Esophagus muscularis mucosa (tissue), 3 donors: ENCODE measurements at regions not wholly inside any gene's neighbourhood (a gene's known extent, or its start where the extent isn't known, plus 50 kb on each side); places are given as distances from the start of the nearest gene placed in this dataset.

Experiments
- POLR2AphosphoS5 ChIP-seq, 2 donors: sonication (generic); formaldehyde crosslinking; IDR thresholded peaks; one replicate each; pipeline ENCODE4 v1.6.1; 2017; ENCODE audit warnings: antibody characterized with exemption in 2 of 2
- TF ChIP-seq, protein P1 (sequence below), 3 experiments: fragments of 200-600 bp in 2 of 3; fragments of 450-650 bp in 1 of 3; sonication (generic) in 2 of 3; IDR thresholded peaks; one replicate each; pipeline ENCODE4 v1.5.1; 2017 to 2019; ENCODE audit warnings: antibody characterized with exemption in 3 of 3, mild to moderate bottlenecking in 2 of 3, moderate library complexity in 1 of 3

DNA sequence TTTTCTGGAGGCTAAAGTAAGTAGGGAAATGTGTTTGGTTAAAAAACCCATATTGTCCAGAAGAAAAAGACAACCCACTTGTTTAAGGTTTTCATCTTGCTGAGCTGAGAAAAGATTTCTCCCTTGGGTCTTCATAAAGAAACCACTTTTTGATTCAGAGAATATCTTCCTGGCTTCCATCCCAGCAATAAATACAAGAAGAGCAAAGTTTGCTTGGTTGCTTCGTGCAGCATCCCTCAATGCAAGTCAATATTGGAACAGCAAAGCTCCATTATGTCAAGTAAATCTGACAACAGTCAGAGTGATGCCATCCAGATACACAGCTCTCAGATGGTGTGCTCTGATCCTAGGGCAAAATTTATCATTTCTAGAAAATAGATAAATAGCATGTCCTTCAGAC is 118.9 kb upstream of the PIRT start:
- no peak for TF ChIP-seq POLR2AphosphoS5 (IDR thresholded peaks at IDR 0.05)
- TF ChIP-seq, protein P1, sequence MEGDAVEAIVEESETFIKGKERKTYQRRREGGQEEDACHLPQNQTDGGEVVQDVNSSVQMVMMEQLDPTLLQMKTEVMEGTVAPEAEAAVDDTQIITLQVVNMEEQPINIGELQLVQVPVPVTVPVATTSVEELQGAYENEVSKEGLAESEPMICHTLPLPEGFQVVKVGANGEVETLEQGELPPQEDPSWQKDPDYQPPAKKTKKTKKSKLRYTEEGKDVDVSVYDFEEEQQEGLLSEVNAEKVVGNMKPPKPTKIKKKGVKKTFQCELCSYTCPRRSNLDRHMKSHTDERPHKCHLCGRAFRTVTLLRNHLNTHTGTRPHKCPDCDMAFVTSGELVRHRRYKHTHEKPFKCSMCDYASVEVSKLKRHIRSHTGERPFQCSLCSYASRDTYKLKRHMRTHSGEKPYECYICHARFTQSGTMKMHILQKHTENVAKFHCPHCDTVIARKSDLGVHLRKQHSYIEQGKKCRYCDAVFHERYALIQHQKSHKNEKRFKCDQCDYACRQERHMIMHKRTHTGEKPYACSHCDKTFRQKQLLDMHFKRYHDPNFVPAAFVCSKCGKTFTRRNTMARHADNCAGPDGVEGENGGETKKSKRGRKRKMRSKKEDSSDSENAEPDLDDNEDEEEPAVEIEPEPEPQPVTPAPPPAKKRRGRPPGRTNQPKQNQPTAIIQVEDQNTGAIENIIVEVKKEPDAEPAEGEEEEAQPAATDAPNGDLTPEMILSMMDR (IDR thresholded peaks at IDR 0.05): no peak
